Uterus (tissue), 3 donors: ENCODE measurements at regions not wholly inside any gene's neighbourhood (a gene's known extent, or its start where the extent isn't known, plus 50 kb on each side); places are given as distances from the start of the nearest gene placed in this dataset.

Source experiments
- DNase-seq, 2 donors: peaks; one replicate each; pipeline ENCODE4 v3.0.0-alpha.2; 2019 to 2020
- H3K27ac ChIP-seq, 2 donors: fragments of 200-600 bp; sonication (generic); 1 replicate in 1 of 2; 2 replicates in 1 of 2; pipeline ENCODE4 v1.5.1; 2016 to 2018
- H3K27me3 ChIP-seq, 2 donors: fragments of 200-600 bp; sonication (generic); one replicate each; pipeline ENCODE4 v1.5.1; 2018 to 2019; ENCODE audit warnings: control low read depth in 1 of 2
- H3K36me3 ChIP-seq, 2 donors: fragments of 200-600 bp; sonication (generic); one replicate each; pipeline ENCODE4 v1.5.1; 2019; ENCODE audit warnings: control low read depth in 1 of 2
- H3K4me1 ChIP-seq, 2 donors: fragments of 200-600 bp; sonication (generic); one replicate each; pipeline ENCODE4 v1.5.1; 2018 to 2019; ENCODE audit warnings: control low read depth in 1 of 2
- H3K4me3 ChIP-seq, 2 donors: fragments of 200-600 bp; sonication (generic); 1 replicate in 1 of 2; 2 replicates in 1 of 2; pipeline ENCODE4 v1.5.1; 2018 to 2019; ENCODE audit warnings: mild to moderate bottlenecking in 1 of 2
- H3K9me3 ChIP-seq, 2 donors: fragments of 200-600 bp; sonication (generic); one replicate each; pipeline ENCODE4 v1.5.1; 2019; ENCODE audit warnings: control low read depth in 1 of 2
- CTCF ChIP-seq, 4 experiments: fragments of 200-600 bp in 2 of 4; fragments of 450-650 bp in 2 of 4; sonication (generic) in 2 of 4; IDR thresholded peaks; one replicate each; pipeline ENCODE4 v1.5.1; 2016 to 2019; ENCODE audit warnings: antibody characterized with exemption in 4 of 4, mild to moderate bottlenecking in 2 of 4, moderate library complexity in 1 of 4
- POLR2A ChIP-seq, 2 donors: fragments of 450-650 bp; IDR thresholded peaks; one replicate each; pipeline ENCODE4 v1.6.1; 2016; ENCODE audit warnings: antibody characterized with exemption in 2 of 2, mild to moderate bottlenecking in 1 of 2, moderate library complexity in 1 of 2
- intact Hi-C: fragments of 100-400 bp; cut with DNase I; formaldehyde crosslinking; loops from one replicate; pipeline ENCODE4 v1.15.1; 2023; ENCODE audit warnings: low total_unique reads
- donor health status: DM: yes; HTN: yes; CAD: no.

- H3K4me1 ChIP-seq, result no peaks in the 10 kb centered on the region
- no peak for TF ChIP-seq POLR2A (IDR thresholded peaks at IDR 0.05)
- TF ChIP-seq CTCF (IDR thresholded peaks at IDR 0.05), result no peak
These were observed 1895.9 kb upstream of the PCDH20 start for GRCh38 chr13:63311587-63311986.

GRCh38 chr13:63308549-63309165 is 1893.0 kb upstream of the PCDH20 start:
- Histone ChIP-seq H3K4me1 (no peaks in the 10 kb centered on the region), H3K36me3 (no peaks in the 10 kb centered on the region), H3K27ac (no peak overlapping the region), H3K27me3 (no peaks in the 10 kb centered on the region), H3K9me3 (no peaks in the 10 kb centered on the region), H3K4me3 (no peak overlapping the region)
- no peak for DNase-seq
- intact Hi-C loops, result no loop called here
- TF ChIP-seq POLR2A (IDR thresholded peaks at IDR 0.05), result no peak
- no peak for TF ChIP-seq CTCF (IDR thresholded peaks at IDR 0.05)

More at GRCh38 chr13:63311587-63311986, 1895.9 kb upstream of the PCDH20 start:
- intact Hi-C loops, result no loop called here
- Histone ChIP-seq H3K4me3 (no peak overlapping the region), H3K36me3 (no peaks in the 10 kb centered on the region), H3K27me3 (no peaks in the 10 kb centered on the region), H3K9me3 (no peaks in the 10 kb centered on the region), H3K27ac (no peak overlapping the region)
- DNase-seq, result no peak

GRCh38 chr13:63307228-63307627 is 1891.6 kb upstream of the PCDH20 start:
- TF ChIP-seq CTCF (IDR thresholded peaks at IDR 0.05), result no peak
- no peak for TF ChIP-seq POLR2A (IDR thresholded peaks at IDR 0.05)

GRCh38 chr13:63305641-63306133 is 1890.0 kb upstream of the PCDH20 start:
- TF ChIP-seq CTCF (IDR thresholded peaks at IDR 0.05) (no peak), POLR2A (IDR thresholded peaks at IDR 0.05) (no peak)
- no peak for DNase-seq
- no peaks in the 10 kb centered on the region for H3K9me3 ChIP-seq
- H3K36me3 ChIP-seq, result no peaks in the 10 kb centered on the region
- H3K27me3 ChIP-seq, result no peaks in the 10 kb centered on the region
- intact Hi-C loops, result no loop called here
- H3K4me1 ChIP-seq, result no peaks in the 10 kb centered on the region
- no peak overlapping the region for H3K4me3 ChIP-seq
- H3K27ac ChIP-seq, result no peak overlapping the region

More at GRCh38 chr13:63307228-63307627, 1891.6 kb upstream of the PCDH20 start:
- Histone ChIP-seq H3K27me3 (no peaks in the 10 kb centered on the region), H3K9me3 (no peaks in the 10 kb centered on the region), H3K36me3 (no peaks in the 10 kb centered on the region), H3K4me3 (no peak overlapping the region), H3K4me1 (no peaks in the 10 kb centered on the region), H3K27ac (no peak overlapping the region)
- no peak for DNase-seq
- intact Hi-C loops, result no loop called here

GRCh38 chr13:63304497-63304896 is 1888.8 kb upstream of the PCDH20 start:
- Histone ChIP-seq H3K9me3 (no peaks in the 10 kb centered on the region), H3K4me1 (no peaks in the 10 kb centered on the region), H3K27ac (no peak overlapping the region), H3K27me3 (no peaks in the 10 kb centered on the region), H3K36me3 (no peaks in the 10 kb centered on the region), H3K4me3 (no peak overlapping the region)
- TF ChIP-seq CTCF (IDR thresholded peaks at IDR 0.05) (no peak), POLR2A (IDR thresholded peaks at IDR 0.05) (no peak)
- intact Hi-C loops, result no loop called here
- DNase-seq, result no peak
